Left forelimb (tissue), 1 donor: ENCODE measurements at regions not wholly inside any gene's neighbourhood (a gene's known extent, or its start where the extent isn't known, plus 50 kb on each side); places are given as distances from the start of the nearest gene placed in this dataset.

ENCODE experiments used
- DNase-seq: peaks from one replicate; pipeline ENCODE4 v3.0.0-alpha.2; 2018; ENCODE audit warnings: low spot score

DNA sequence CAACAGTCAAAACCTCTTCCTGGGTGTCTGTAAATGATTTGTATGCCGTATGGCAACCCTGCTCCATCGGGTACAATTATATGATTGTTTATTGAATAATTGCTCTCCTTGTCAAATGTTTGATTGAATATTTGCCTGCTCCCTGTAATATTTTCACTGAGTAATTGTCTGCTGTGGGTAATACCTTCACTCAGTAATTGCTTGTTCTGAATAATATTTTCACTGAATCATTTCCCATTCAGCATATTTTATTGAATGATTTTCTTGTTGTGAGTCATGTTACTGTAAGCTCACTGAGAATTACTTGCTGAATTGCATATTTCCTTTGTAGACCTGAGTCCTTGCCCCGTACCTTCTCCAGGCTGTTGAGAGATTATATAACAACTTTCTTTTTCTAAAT lies 535.2 kb downstream of the METTL4 start:
- DNase-seq = no peak

- DNase-seq = no peak
Observed at GRCh38 chr18:2040279-2040678, 531.0 kb downstream of the METTL4 start.

DNA sequence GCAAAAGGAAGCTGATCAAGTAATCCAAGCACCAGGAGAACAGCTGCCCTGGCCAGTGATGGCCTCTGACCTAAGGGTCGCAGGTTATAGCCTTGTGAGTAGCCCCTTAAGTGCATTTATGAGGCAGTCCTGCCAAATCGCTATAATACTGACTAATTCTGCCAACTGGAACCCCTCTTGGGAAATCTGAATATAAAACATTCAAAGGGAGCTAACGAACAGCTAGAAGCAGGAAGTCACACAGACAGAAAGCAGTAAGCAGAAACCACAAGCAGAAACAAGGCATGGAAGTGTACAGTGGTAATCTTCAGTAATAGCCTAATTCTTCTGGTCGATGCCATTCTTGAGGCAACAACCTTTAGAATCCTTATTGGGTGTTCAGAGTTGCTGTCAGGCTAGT lies 521.3 kb downstream of the METTL4 start:
- DNase-seq = no peak

- DNase-seq = no peak
Observed at GRCh38 chr18:2050702-2051201, 520.6 kb downstream of the METTL4 start.

DNA sequence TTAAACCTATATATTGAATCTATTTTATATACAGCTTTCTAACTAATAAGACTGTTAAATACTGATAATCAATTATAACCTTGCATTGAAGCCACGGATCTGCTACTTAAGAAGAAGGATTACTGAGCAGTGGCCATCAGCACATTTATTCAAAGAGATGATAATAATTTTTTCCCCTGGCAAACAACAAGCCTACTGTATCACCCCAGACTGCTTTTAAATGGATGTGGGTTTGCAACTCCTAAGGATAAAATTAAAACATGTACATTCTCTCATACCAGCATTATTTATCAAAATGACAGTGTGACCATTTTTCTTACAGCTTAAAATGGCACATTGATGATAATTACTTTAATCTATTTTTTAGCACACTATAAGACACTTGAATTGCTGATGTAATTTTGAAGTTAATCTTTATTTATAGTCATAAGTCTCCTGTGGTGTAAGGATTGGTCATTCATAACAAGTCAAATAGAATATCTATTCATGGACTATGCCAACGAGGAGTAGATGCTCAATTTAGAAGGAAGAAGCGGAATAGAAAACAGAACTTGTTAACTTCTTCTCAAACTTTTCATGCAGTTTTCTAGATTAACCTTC lies 517.7 kb downstream of the METTL4 start:
- no peak for DNase-seq

DNA sequence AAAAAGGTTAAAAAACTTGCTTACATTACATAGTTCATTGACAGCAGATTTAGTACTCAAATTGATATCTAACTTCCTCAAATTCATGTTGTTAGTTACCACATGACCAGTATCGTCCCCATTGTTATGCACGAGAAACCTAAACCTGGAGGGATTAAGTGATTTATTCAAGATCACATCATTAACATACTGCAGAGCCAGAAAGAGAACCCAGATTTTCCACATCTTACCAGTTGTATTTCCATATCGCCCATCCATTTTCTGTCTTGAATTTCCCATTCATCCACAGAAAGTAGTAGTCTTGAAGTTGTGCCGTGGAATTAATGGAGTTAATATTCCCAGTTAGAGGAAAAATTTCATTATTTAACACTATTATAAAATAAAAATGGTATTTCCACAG lies 512.0 kb downstream of the METTL4 start:
- DNase-seq = no peak

- DNase-seq = no peak
Observed at GRCh38 chr18:2060086-2060485, 511.2 kb downstream of the METTL4 start.

DNA sequence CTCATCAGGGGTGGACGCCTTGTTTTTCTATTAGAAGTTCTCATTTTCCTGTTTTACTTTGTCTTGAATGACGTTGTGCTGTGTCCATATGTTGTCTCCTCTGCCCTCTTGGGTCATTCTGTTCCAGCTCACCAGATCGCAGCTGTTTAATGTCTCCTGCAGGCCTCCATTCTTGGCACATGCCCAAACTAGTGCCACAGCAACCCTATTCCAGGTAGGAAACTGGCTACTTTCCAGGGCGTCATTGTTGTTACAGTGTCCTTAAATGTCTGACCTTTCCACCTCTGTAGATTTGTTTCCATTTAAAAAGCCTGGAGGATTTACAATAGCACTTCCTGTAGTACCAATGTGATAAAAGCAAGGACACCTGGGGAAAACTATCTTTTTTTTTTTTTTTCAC lies 500.7 kb downstream of the METTL4 start:
- DNase-seq = no peak

- no peak for DNase-seq
Observed at GRCh38 chr18:2075499-2075898, 495.8 kb downstream of the METTL4 start.

- DNase-seq = no peak
Observed at GRCh38 chr18:2082676-2083075, 488.6 kb downstream of the METTL4 start.

DNA sequence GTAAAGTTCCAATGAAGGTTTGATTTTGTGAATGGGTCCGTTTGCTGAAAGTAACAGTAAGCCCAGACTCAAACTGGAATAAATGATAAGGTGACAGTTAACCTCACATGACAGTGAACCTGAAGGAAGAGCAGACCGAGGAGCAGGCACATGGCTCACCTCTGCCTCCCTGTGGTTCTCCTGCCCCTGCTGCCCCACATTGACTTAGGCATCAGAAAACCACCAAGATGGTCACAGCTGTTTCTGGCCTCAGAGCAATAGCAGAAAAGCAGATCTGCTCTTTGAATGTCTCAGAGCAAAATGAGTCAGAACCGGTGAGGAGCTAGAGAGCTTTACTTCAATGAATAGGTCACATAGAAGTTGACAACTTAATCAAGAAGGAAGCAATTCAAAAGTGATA lies 487.6 kb downstream of the METTL4 start:
- no peak for DNase-seq

GRCh38 chr18:2086439-2086838 lies 484.9 kb downstream of the METTL4 start:
- DNase-seq = no peak

DNA sequence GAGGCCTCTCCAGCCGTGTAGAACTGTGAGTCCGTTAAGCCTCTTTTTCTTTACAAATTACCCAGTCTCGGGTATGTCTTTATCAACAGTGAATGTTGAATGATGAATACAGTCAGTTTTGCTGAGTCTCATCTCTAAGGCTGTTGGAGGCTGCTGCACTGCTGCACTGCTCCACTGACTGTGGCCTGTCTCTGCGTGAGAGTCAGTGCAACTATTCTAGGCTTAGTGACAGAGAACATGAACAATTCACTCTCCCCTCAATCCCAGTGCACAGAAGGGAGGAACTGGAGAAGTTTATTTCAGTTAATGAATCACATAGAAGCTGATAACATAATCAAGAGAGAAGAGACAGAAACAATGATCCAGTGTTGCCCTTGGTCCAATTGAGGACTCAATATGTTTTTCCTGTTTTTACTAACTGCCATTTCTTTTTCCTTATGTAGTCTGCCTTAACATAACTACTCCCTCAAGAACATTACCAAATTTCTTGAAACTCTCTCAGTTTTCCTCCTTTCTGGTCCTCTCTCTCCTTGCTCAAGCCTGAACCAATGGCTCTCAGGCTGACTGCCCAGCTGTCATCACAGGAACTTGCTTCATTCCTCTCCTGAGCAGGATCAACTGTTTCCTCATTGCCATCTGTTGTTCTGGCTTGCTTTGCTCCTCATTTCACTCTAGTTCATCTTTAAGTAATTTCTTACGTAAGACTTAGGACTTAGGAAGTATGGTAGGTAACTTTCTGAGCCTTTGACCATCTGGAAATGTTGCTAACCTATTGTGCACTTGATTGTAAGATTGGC lies 483.2 kb downstream of the METTL4 start:
- no peak for DNase-seq

GRCh38 chr18:2089396-2089795 lies 481.9 kb downstream of the METTL4 start:
- no peak for DNase-seq

DNA sequence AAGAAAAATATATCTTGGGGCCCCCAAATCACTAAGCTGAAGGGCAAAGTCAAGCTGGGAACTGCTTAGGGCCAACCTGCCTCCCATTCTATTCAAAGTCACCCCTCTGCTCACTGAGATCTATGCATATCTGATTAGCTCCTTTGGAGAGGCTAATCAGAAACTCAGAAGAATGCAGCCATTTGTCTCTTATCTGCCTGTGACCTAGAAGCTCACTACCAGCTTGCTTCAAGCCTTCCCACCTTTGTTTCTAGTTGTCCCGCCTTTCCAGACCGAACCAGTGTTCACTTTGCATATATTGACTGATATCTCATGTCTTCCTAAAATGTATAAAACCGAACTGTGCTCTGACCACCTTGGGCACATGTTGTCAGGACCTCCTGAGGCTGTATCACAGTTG lies 479.4 kb downstream of the METTL4 start:
- no peak for DNase-seq

- no peak for DNase-seq
Observed at GRCh38 chr18:2096551-2096950, 474.8 kb downstream of the METTL4 start.

GRCh38 chr18:2100694-2101213 lies 470.6 kb downstream of the METTL4 start:
- no peak for DNase-seq

DNA sequence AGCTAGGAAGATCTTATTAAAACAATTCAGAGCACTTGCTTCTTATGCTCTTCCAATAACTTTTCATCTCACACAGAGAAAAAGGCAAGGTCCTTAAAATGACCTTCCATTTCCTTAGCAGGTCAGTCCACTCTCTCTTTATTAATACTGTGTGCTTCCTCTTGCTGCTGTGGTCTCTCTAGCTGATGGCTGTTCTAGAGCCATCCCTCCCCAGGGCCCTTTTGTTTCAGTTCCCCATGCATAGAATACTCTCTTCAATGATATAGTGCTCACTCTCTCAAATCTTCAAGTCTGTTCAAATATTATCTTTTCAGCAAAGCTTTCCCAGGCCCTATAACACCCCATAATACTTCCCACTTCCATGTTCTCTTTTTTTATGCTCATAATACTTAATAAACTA lies 469.3 kb downstream of the METTL4 start:
- DNase-seq = no peak

DNA sequence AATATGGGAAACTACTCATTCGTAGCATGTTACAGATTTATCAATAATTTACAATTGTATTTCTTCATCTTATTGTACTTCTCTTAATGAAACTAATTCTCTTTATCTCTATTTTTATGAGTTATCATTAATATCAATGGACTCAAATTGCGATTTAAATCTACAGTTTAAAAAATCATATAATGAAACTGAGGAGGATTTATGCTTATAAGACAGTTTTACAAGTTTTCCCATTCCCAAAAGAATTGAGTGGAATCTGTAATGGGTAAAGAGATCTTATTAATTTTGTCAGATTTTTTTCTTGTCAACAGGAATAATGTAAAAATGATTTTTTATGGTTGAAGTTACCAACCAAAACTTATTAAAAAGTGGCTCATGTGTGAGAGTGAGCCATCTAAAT lies 468.0 kb downstream of the METTL4 start:
- no peak for DNase-seq

- DNase-seq = no peak
Observed at GRCh38 chr18:2104620-2105462, 466.5 kb downstream of the METTL4 start.

DNA sequence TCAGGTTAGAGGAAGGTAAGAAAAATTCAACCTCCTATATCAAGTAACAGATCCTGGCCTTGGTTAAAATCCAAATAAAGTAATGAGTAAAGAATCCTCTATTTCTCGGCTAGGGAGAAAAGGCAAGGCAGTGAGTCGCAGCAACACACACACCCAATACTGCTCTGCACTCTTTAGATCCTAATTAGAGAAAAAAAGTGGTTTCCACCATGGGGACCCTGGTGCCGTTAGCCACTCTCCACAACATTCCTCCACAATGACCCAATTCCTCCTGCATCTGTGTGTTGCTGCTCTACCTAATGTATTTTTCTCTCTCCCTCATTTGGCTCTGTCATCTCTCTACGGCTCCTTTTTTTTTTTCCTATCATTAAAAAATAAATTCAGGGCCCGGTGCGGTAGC lies 462.7 kb downstream of the METTL4 start:
- DNase-seq = no peak

DNA sequence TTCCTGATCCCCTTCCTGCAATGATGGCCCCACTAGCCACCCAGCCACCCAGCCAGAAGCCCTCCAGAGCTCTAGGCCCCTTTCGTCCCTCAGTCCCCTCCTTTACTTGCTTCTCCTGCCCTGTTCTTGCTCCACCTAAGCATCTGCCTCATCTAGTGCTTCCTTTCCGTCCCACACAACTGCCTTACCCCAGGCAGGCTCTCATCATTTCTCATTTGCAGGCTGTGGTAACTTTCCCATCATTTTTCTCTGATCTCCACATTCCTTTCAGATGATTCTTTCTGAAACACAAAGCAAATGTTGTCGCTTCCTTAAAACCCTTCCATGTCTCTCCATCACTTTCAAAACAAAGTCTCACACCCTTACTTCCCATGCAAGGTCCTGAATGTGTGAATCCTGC lies 459.8 kb downstream of the METTL4 start:
- DNase-seq = no peak
